Hematopoietic multipotent progenitor cell (in vitro differentiated cells): ENCODE measurements at regions not wholly inside any gene's neighbourhood (a gene's known extent, or its start where the extent isn't known, plus 50 kb on each side); places are given as distances from the start of the nearest gene placed in this dataset.

Source experiments
- DNase-seq, 3 donors: peaks; one replicate each; pipeline ENCODE4 v3.0.0-alpha.2; 2011 to 2015; ENCODE audit warnings: low read depth in 2 of 3, low spot score in 2 of 3

DNA sequence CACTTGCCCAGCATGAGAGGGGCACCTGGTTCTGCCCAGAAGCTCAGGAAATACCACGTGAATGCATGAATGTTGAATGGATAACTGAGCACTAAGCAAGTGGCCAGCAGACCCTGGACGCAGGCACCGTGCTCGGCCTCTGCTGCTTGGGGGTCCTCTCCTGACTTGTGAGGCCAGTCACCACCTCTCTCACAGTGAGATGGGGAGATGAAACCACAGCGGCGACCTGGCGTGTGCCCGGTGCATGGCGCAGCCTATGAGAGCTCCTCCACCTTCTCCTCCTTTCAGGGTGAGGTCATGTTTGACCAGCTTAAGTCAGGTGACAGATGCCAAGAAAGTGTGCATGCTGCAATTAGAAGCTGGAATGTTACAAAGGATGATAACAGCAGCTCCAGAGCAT, 75.5 kb downstream of the HMX1 start:
- no peak for DNase-seq

DNA sequence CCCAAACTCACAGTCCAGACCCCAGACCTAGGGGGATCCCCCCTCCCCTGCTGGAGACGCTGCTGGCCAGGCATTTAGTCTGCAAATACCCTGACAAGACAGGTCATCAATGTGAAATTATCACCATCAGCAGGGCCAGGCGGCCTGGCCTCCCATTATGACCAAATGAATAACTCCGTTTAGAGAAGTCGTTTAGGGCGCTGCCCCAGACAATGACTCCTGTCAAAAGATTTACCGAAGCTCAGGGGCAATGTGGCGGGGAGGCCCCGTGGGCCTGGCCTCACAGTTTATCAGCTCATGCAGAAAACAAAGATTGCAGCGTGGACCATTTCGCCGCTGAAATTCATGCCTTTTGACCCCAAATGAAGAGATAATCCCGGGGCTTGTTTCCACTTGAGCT, 76.5 kb downstream of the HMX1 start:
- DNase-seq = no peak

DNA sequence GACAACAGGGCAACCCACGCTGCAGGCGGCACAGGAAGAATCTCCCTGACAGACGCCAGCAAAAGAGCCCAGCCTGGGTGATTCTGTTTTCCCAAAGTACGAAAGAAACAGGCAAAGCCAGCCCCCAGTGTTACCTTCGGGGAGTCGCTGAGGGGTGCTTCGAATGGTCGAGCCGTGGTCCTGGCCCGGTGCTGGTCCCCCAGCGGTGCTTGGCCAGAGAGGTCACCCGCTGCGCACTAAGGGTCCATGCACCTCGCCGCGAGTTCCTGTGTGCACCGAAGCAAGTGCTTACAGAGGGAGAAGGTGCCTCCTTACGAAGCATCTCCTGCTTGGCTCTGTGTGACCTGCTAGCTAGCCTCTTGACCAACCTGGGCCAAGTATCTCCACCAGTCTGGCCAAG, 77.1 kb downstream of the HMX1 start:
- DNase-seq = no peak

DNA sequence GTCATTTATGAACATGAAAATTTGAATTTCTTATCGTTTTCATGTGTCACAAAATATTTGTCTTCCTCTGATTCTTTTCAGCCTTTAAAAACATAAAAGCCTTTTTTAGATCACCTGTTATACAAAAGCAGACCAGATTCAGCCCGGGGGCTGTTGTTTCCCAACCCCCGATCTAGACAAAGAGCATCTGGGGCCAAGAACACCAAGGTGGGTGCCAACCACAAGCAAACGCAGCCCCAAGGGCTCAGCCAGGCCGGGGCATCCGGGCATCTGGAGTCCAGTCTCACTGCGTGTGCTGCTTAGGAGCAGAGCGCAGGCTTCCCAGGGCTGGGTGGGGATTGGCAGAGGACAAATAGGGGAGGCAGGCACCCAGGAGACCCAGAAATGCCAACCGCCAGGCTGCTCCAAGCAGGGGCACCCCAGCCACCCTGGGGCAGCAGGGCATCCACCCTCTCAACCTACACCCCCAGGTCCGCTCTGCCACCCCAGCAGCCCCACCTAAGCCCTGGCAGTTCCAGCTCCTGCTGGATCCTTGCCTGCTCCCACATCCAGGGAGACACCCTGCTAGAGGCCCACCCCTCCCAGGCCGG, 78.0 kb downstream of the HMX1 start:
- DNase-seq = no peak

DNA sequence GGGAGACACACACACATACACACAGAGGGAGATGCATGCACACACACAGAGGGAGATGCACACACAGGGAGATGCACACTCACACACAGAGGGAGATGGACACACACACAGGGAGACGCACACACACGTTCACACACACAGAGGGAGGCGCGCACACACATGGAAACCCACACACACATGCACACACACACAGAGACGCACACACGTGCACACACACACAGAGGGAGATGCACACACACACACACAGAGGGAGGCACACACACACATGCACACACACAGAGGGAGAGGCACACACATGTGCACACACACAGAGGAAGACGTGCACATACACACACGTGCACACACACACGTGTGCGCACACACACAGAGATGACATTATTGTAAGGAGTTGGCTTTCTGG, 79.1 kb downstream of the HMX1 start:
- DNase-seq = no peak

DNA sequence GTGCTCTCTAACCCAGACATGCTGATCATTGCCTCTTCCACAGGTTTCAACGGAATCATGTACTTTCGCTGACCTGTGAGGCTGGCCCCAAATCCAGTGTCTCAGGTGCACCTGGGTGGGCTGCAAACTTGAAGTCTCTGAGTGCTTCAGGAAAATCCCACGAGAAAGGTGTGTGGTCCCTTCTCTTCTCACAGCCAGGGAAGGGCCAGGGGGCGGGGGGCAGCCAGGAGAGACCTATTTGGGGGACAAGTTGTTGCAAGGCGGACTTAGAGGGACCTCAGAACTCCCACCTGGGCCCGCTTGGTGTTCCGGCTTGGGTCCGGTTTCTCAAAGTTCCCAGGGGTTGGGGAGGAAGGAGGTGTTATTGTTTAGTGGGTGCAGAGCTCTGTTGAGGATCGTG, 80.0 kb downstream of the HMX1 start:
- DNase-seq = no peak

DNA sequence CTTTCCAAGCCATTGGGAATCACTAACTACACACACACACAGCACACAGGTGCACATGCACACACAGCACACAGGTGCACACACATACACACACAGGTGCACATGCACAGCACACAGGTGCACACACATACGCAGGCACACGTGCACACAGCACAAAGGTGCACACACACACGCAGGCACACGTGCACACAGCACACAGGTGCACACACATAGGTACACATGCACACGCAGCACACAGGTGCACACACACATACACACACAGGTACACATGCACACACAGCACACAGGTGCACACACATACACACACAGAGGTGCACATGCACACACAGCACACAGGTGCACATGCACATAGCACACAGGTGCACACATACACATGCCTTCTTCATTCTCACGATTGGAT, 80.9 kb downstream of the HMX1 start:
- no peak for DNase-seq

DNA sequence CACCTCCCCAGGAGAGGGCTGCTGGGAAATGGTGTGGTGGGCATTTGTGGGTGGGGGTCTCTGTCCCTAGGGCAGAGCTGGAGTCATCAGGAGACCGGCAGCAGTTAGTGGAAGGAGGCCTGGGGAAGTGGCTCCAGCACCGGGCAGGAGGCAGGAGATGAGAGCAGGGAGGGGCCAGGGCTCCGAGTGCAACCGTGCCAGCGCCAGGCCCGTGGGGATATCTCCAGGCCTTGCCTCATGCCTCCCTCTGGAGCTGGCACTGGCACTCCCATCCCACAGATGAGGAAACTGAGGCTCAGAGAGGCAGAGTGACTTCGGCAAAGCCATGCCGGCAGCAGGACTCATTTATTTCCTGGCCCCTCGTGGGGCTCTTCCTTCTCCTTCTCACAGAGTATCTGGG, 83.5 kb downstream of the HMX1 start:
- no peak for DNase-seq

DNA sequence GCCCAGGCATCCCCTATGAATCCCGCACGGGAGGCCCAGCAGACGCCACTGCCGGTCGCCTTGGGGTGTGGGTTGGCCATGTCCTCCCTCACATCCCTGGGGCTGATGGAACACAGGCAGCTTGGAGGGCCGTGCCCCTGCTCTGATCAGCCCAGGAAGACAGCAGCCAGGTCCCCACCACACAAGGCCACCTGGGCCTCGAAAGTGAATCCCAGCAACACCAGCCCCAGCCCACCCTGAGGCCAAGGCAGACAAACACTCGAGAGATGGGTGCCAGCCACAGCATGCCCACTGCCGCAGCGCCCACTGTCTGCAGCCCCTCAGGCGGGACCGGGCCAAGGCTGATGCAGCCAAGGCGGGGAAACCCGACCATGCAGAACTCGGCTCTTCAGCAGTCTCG, 85.5 kb downstream of the HMX1 start:
- DNase-seq = no peak

DNA sequence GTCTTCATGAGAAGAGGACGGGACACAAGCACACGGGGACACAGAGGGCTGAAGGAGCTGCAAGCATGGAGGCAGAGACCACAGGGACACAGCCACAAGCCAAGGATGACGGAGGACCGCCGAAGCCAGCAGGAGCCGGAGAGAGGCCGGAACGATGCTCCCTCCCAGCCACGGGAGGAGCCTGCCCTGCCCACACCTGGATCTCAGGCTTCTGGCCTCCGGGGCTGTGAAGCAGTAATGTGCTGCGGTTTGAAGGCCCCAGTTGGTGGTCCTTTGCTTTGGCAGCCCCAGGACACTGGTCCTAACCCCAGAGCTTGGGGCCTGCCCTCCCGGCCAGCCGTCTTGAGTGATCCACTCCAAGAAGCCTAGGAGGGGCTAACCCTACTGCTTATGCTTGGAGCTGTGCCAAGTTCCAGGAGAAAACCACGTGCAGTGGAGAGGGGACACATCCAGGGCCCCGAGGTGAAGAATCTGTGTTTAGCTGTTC, 85.9 kb downstream of the HMX1 start:
- no peak for DNase-seq

DNA sequence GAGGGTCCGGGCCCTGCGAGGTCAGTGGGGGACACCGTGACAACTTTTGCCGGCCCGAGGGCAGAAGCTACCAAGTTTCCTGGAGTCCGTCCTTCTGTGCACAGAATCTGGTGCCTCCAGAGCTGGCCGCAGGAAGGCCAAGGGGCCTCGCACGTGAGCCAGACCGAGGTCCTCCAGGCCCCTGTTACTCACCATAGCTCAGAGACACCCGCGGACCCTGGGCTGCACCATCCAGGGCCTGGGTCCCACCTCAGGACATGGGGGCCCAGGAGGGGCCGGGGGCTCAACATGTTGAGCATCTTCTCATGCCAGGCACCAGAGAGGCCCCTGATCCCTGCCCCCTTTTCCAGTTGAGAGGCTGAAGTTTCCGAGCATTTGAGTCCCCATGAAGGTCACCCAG, 87.9 kb downstream of the HMX1 start:
- DNase-seq = no peak

DNA sequence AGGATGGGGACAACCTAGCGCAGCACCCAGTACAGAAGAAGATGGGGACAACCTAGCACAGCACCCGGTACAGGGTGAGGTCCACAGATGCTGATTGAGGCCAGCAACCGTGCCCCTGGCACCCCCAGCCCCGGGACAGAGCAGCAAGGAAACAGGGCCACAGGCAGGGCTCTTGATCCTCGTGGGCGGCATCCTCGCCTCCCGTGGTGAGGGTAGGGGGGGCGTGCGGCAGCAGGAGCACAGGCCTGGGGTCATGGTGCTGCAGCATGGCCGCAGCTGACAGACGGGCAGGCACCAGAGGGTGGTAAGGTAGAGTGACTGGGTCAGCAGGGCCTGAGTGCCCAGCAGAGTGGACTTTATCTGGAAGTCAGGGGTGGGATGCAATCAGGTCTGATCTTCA, 89.5 kb downstream of the HMX1 start:
- DNase-seq = no peak

DNA sequence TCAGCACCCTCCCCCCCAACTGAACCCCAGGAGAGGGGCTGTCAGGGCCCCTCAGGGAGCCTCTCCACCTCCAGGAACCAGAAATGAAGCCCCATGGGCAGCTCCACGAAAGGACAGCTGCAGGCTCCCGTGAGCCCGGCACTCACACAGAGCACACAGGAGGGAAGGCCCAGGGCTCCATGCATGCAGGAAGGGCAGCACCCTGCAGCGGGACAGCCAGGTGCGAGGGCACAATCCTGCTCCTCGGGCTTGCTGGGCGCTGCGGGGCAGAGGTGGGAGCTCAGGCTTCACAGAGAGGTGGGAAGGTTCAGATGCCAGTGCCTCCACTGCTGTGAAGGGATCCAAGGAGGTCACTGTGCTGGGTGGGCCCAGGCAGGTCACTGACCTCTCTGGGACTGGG, 90.0 kb downstream of the HMX1 start:
- DNase-seq = no peak

DNA sequence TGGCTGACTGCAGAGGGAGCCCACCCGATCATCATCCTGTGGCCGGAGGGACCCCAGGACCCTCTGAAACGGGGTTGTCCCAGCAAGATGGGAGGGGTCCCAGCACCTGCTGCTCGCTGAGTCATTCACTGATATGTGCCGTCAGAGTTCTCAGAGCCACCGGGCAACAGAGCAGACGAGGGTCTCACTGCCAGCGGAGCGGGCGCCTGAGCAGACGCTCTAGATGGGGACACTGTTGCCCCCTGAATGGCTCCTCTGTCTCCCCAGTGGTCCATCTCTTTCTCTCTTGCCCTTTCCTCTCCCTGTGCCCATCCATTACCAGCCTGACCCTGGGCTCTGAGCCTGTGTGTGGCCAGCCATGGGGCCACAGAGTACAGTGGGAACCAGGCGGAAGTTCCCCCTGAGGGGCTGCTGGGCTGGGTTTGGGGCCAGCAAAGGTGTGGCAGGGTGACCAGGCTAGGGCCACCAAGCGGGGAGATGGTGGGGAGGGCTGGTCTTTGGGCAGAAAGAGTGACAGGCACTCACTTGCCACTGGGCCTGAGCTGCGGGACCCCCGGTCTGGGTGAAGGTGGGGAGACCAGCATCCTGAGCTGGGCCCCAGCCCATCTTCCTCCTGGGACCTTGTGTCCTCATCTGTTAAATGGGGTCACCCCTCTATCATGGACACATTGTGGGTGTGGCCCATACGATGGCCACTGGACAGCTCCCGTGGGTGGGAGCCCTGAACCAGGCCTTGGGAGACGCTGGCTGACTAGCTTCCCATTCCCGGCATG, 90.9 kb downstream of the HMX1 start:
- DNase-seq = no peak

DNA sequence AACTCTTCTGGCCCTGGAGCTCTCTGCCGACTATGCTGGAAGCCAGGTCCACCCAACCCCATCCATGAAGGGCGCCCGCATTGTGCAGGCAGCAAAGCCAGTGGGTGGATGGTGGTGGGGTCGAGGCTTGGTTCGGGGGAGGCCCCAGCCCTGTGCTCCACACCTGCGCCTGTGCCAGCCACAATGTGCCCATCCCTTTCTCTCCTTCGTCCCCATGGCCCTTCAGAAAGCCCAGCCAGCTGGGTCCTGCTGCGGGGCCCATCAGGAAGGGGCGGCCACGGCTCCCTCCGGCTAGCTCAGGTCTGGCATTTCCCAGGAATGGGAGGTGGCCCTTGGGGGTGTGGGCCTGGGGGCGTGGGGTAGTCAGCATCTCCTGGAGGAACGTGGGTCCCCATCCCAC, 91.6 kb downstream of the HMX1 start:
- DNase-seq = no peak

DNA sequence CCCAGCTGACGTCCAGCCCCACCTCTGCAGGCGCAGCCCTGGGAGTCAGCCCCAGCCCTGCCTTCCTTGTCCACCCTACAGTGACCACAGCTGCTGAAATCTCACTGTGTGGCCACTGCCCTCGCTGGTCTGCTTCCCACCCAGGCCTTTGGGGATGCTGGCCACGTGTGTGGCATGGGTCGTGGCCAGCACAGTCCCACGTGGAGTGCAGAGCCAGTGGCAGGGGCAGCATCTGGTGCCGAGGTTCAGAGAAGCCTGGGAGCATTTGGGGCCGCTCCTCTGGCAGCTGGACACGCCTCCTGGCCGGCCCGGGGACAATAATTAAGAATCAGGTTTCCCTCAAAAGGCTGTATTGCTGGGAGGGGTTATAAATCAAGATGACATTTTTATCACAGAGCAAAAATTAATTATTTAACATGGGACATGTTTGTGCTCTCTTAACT, 92.1 kb downstream of the HMX1 start:
- no peak for DNase-seq

DNA sequence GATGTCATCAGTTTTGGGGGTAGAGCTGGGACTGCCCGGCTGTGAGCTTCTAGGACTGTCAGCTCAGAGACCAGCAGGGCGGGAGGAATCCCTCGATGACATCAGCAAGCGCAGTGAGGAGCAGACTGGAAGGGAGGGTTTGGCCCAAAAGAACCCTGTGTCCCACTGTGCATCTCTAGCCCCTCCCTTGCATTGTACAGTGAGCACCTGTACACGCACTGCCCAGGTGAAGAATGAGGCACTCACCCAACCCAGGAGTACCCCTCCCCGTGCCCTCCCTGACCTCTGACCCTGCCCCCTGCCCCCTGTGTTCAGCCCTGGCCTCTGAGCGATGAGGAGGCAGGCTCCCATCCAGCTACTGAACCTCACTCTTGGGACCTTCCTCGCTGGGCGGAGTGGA, 92.9 kb downstream of the HMX1 start:
- DNase-seq = no peak

DNA sequence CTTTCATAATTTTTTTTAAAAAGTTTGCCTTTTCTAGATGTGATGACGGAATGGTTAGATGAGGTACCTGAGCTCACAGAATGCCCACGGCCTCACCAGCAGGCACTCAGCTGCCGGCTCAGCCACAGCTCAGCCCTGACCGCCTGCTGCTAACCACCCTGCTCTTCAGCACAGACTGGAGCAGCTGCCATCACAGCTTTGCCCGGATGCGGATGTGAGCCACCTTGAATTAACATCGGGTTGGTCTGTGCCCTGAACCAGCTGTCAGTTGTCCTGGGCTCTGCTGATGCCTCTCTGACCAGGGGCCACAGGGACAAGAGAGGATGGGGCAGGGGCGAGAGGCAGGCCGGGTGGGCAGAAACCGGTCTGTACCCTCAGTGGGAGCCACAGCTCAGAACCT, 93.3 kb downstream of the HMX1 start:
- DNase-seq = no peak

DNA sequence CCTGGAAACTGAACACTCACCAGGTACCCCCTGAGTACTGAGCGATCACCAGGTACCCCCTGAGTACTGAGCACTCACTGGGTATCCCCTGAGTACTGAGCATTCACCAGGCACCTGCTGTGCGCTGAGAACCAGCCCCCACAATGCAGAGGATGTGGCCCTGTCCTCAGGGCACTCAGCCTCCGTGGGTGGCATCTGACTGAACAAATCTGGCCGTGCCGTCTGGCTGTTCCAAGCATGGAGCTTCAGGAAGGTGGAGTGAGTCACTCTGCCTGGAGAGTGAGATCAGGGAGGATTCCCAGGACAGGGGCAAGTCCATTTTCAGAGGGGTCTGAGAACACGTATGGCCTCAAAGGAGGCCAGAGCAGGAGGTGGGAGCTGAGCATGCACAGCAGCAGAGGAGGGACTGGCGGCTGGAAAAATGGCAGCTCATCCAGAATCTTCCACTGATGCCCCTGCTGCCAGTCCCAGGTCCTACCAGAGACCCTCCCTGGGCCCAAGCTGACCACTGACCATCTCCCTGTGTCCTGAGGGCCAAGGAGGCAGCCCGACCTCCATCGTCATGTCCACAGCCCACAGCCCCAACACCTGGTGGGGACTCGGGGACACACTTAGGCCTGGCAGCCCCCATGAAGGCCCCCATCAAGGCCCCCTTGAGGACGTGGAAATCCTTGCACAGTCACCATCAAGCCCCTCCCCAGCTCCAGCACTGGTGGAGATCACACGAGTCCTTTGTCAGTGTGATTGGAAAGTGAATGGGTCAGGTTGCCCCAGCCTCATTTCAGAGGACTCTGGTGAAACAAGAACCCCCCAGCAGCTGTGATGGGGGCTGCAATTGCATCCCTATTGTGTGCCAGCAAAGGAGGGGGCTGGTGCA, 94.1 kb downstream of the HMX1 start:
- no peak for DNase-seq

DNA sequence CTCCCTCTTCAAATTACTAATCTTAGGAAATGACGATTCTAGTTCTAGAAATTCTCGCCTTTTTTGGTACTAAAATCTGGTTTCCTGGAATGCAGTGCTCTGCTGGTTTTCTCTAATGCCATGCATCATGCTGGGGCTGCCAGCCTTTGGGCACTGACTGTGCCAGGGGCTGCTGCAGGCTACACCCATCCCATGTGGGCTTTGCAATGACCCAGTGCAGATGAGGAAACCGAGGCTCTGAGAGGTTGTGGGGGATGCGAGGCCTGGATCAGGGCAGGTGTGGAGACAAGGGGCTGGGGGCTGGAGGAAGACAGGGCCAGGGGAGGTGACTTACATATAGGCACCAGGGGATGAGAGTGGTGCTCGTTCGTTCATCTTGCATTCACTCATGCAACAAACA, 95.3 kb downstream of the HMX1 start:
- no peak for DNase-seq

DNA sequence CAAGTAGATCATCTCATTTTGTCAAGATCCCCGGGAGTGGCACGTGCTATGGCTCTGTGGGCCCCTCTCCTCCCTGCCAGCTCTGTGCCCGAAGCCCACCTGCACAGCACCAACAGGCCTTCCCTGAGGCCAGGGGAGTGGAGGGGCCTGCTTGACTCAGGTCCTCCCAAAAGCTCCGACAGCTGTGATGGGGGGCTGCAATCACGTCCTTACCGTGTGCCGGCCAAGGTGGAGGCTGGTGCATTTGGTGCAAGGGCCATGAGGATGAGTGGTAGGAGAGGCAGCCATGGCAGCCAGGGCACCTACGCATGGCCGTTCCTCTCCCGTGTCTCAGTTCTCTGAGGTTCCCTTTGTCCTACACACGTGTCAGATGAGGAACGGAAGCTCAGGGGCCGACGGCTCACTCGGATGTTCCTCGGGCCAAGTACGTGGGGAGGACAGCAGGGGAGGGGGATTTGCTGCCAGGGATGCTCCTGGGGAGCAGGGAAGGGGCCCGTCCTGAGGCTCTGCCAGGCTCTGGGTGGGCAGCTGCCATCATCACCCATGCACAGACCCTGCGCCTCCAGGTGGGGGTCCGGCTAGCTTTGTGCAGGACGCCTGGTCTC, 95.8 kb downstream of the HMX1 start:
- DNase-seq = no peak
